Activated CD4-positive, alpha-beta T cell treated with anti-CD3 and anti-CD28 coated beads for 4 hours (primary cell): ENCODE measurements at regions not wholly inside any gene's neighbourhood (a gene's known extent, or its start where the extent isn't known, plus 50 kb on each side); places are given as distances from the start of the nearest gene placed in this dataset.

Experiments used
- DNase-seq, 2 donors: peaks; one replicate each; pipeline ENCODE4 v3.0.0-alpha.2; 2020

DNA sequence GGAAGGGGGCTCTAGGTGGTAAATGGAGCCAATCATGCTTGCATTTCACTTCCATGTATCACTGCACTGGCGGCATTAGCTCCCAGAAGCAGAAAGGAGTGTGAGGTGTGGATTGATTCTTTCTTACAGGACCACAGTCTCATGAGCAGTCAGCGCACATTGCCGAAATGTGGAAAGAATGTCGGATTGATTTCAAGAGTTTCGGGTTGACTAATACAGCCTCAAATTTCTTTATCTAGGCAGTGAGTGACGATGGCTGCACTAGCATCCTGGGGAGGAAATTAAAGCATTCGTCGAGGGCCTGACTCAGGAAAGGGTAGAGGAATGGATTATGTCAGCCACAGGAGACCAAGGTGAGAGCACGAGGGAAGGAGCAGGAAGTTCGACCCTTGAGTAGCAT, 222.8 kb upstream of the CDYL start:
- no peak for DNase-seq

DNA sequence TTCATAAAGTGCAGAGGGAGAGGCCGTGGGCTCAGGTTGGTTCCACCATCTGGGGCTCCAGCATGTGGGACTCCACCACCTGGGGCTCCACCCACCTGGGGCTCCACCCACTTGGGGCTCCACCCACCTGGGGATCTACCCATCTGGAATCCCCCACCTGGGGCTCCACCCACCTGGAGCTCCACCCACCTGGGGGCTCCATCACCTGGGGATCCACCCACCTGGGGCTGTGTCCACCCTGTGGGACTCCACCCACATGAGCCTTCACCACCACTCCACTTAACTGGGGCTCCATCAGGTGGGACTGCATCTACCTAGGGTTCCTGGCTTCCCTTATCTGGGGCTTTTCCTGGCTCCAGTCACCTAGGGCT, 226.0 kb upstream of the CDYL start:
- no peak for DNase-seq

- no peak for DNase-seq
These were observed 226.5 kb upstream of the CDYL start for GRCh38 chr6:4549556-4550226.

DNA sequence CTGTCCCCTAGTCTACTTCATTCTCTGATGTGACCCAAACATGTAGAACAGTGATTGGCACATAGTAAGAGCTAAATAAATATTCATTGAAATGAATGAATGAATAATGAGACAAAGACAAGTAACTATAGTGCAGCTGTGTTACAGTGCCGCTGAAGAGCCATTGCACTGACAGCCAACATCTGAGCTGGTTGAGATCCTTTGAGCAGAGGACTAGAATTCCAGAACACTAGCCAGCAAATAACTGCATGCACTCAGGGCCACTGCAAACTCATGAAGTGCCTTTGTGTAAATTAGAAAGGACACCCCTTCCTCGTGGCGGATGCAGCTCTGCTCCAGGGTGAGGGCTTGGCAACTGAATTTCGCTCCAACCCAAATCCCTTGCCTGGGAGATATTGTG, 230.3 kb upstream of the CDYL start:
- DNase-seq, result no peak

GRCh38 chr6:4543596-4543995, 232.6 kb upstream of the CDYL start:
- DNase-seq, result no peak

DNA sequence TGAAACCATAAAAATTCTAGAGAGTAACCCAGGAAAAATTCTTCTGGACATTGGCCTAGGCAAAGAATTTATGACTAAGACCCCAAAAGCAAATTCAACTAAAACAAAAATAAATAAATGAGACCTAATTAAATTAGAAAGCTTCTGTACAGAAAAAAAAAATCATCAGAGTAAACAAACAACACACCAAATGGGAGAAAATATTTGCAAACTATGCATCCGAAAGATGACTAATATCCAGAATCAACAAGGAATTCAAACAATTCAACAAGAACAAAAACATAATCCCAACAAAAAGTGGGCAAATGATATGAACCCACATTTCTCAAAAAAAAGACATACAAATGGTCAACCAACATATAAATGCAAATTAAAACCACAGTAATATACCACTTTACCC, 242.6 kb upstream of the CDYL start:
- no peak for DNase-seq

DNA sequence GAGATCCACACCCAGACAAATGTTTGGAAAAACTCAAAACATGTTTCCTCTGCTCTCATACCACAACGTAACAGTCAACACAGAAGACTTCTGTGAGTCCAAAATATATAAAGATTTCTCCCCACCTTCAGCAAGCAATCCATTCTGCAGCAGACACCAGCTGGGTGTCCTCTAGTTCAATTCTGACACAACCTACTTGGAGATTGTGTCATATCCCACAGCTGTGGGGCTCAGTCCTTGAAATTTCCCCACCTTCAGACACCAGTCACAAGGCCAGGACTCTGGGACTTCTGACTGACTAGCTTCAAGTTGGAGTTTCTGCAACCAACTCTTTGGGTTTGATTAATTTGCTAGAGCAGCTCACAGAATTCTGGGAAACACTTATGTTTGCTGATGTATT, 244.8 kb upstream of the CDYL start:
- no peak for DNase-seq

GRCh38 chr6:4522453-4522852, 253.8 kb upstream of the CDYL start:
- DNase-seq, result no peak

DNA sequence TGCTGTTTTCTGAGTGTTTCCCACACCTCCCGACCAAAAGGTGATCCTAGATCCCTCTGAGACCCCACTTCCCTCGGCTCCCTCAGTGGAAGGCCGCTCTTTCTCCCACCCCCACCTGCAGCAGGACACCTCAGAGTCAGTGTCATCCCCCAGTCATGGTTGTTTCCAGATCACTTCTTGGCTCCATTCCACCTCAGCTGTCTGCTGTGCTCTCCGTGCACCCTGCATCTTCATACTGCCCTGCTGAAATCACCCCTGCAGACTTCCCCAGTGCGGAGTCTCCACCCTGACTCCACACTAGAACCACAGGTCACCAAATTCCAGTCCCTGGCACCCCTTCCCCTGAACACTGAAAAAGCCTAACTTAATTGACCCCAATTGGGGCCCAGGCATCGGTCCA, 255.1 kb upstream of the CDYL start:
- no peak for DNase-seq

DNA sequence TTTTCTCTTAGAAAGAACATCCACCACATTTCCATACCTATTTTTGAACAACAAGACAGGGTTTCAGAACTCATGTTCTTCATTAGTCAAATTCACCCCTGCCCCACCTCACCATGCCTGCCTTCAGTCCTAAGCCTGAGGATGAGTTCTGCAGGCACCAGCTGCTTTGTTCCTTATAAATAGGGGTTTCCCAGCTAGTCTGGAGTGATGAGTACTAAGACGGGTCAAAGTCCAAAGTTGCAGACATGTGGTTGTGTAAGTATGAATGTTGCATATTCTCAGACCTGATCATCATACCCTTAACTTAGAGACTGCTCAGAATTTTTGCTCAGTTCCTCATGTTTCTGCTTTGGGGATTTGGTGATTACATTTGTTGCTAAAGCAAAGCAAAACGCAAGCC, 257.7 kb upstream of the CDYL start:
- DNase-seq, result no peak

- DNase-seq, result no peak
These were observed 260.0 kb upstream of the CDYL start for GRCh38 chr6:4516206-4516605.

DNA sequence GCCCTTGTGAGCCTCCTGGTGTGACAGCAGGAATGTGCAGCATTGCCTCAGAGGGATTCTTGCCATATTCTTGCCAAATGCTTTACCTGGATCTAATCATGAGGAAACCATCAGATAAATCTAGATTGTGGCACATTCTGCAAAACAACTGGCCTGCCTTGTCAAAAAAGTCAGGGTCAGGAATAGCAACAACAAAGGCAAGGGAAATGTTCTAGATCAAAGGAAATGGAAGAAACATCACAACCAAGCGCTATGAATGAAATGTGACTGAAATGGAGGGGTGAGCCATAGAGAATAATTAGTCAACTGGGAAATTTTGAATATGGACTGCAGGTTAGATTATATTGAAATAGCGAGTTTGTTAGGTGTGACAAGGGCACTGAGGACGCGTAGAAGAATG, 262.6 kb upstream of the CDYL start:
- no peak for DNase-seq

GRCh38 chr6:4512051-4512471, 264.1 kb upstream of the CDYL start:
- DNase-seq, result no peak

DNA sequence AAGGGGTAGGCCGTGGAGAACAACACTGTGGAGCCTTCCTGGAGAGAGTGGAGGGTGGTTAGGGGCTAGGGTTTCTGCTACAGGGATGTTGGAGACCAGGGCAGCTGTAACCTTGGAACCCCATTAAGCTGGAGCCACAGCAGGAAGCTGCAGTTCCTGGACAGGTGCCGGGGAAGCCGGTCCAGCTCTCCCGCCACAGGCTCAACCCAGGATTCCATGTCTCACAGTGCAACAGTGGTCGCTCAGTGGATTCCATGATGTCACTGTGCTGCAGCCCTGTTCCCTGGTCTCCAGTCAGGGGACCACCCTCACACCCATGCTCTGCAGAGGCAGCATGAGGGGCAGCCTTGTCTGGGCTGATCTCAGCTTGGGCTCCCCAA, 264.6 kb upstream of the CDYL start:
- no peak for DNase-seq

- no peak for DNase-seq
These were observed 265.1 kb upstream of the CDYL start for GRCh38 chr6:4510906-4511640.

DNA sequence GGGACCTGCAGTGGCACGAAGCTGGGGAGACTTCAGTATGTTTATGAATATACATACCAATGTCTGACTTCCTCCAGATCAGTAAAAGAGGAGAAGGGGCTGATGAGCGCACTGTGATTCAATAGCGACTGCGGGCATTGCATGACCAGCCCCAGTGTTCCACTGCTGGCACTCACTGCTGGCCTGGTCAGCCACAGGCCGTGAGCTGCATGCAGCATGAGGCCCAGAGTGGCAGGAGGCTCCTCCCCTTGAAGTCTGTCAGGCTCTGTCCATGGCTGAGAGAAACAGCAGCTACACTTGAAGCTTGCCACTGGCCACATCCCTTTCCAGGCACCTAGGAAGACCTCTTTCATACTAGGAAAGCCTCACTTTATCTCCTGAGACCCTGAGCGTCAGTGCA, 265.9 kb upstream of the CDYL start:
- no peak for DNase-seq

- no peak for DNase-seq
These were observed 266.7 kb upstream of the CDYL start for GRCh38 chr6:4509506-4509905.

- no peak for DNase-seq
These were observed 269.4 kb upstream of the CDYL start for GRCh38 chr6:4506792-4507191.

- DNase-seq, result no peak
These were observed 270.0 kb upstream of the CDYL start for GRCh38 chr6:4506223-4506622.

DNA sequence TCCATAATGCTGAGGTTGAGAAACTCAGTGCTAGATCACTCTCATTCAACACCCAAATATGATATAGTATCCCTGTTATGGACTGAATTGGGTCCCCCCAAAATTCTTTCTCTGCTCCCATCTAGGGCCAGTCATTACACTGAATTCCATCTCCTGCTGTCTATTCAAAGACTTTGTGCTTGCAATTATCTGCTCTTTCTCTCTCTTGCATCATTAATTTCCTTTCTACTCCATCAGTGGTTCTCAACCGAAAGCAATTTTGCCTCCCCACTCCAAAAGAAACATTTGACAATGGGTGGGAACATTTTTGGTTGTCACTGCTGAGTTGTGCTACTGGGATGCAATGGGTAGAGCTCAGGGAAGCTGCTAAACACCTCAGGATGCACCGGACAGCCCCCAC, 271.5 kb upstream of the CDYL start:
- DNase-seq, result no peak

GRCh38 chr6:4503700-4504099, 272.5 kb upstream of the CDYL start:
- DNase-seq, result no peak

DNA sequence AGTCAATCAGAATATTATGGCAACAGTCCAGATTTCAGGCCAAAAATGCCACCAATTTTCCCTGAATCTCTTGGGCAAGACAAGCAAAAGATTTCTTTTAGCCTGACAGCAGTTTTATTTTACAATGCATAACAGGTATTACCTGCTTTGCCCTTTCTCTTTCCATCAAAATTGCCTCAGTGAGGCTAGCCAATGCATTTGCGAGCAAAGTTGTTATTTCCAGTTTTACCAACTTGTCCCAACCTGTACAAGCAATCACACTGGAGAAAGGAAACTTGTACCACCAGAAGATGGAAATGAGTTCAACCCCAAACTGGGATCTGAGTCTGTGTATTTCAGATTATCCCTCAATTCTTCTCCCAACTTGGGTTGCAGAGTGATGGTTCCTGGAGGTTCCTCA, 279.9 kb upstream of the CDYL start:
- no peak for DNase-seq

DNA sequence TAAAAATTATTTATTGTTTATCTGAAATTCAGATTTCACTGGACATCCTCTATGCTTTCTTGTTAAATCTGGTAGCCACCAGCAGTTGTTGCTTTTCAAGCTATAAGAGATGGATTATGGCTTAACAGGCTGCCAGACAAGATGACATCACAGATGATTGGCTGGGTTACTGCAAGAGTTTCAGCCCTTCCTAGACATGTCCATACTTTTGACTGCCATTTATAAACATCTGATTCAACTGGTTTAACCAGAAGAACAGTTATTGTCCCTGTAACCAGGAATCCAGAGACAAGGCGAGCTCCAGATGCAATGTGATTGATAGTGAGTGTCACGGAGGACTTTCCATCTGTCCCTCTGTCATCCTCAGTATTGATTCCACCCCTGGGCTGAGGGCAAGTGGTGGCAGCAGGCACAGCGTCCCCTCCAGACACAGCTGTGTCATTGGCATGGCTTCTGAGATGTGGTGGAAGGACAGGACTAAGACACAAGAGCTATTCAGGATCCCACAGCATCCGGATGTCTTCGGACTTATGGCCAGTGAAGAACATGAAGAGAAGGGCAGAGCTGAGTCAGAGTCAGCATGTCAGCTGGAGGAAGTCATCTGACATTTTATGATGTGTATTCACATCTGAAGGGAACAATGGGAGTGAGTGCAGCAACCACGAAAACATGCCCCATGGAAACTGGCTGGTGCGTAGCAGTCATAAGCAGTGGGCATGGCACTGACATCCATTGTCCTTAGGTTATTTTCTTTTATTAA, 284.5 kb upstream of the CDYL start:
- no peak for DNase-seq

GRCh38 chr6:4489538-4489937, 286.7 kb upstream of the CDYL start:
- DNase-seq, result no peak
